22Rv1 (cell line): ENCODE measurements at regions not wholly inside any gene's neighbourhood (a gene's known extent, or its start where the extent isn't known, plus 50 kb on each side); places are given as distances from the start of the nearest gene placed in this dataset.

Source experiments
- CTCF ChIP-seq: fragments of 450-650 bp; IDR thresholded peaks from 2 replicates; pipeline ENCODE4 v1.5.1; 2017; ENCODE audit warnings: mild to moderate bottlenecking
- ZFX ChIP-seq: fragments of 450-650 bp; IDR thresholded peaks from 2 replicates; pipeline ENCODE4 v1.6.1; 2017; ENCODE audit warnings: antibody characterized with exemption, borderline replicate concordance

DNA sequence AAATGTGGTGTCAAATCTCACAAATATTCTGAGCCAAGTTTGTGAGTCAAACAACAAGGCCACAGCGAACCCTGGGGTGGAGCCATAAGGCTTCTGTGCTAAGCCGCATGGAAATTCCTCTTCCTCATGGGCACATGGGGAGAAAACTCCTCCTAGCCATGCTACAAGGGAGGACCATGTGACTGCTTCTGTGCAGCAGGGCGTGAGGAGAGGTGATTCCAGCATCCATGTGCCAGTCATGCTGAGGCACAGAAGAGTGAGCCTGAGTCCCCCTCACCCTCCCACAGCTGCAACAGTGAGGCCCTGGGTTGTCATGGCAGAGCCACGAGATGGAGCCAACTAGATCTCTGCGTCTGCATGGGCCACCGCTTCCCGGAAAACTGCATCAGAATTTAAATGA lies 488.8 kb upstream of the RAB6C start:
- TF ChIP-seq CTCF (no peak), ZFX (no peak)
